ENCODE measurements at regions not wholly inside any gene's neighbourhood (a gene's known extent, or its start where the extent isn't known, plus 50 kb on each side); places are given as distances from the start of the nearest gene placed in this dataset.
A peak's percentile ranks its signal among the peaks of the same experiment; 100 is the strongest.
"Not testable (repeated sequence)": the region's sequence is repeated elsewhere in the genome, so short reads cannot be mapped to it uniquely, and the experiment has no call there.

- DNase-seq = peak in 4 of 42 donors; percentile 3 to 13 (median 8)
- intact Hi-C loops (cut with DNase I) = no loop called here
Observed at GRCh38 chr6:141484711-141485110, 648.0 kb upstream of the GJE1 start.

- DNase-seq = peak in 15 of 42 donors; percentile 14 to 55 (median 34)
- intact Hi-C loops (cut with DNase I) = no loop called here
Observed at GRCh38 chr6:141483598-141484061, 649.1 kb upstream of the GJE1 start.

- no peak for DNase-seq
- intact Hi-C loops (cut with DNase I) = no loop called here
Observed at GRCh38 chr6:141482796-141483597, 649.7 kb upstream of the GJE1 start.

DNA sequence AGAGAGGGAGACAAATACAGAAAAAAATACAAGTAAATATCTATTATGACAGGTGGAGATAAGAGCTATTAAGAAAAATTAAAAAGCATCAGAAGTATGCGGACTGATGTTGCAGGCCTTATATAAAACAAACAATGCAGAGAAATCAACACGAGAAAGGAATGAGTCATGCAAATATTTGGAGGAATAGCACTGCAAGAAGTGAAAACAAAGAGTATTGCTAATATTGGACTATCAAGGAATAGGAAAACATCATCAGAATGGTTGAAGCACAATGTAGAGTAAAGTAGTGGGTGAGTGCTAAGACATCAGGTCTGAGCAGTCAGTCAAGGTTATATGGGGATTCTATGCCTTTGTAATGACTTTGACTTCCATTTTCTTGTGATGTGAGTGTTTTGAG lies 657.5 kb upstream of the GJE1 start:
- DNase-seq = no peak
- intact Hi-C loops (cut with DNase I) = no loop called here

DNA sequence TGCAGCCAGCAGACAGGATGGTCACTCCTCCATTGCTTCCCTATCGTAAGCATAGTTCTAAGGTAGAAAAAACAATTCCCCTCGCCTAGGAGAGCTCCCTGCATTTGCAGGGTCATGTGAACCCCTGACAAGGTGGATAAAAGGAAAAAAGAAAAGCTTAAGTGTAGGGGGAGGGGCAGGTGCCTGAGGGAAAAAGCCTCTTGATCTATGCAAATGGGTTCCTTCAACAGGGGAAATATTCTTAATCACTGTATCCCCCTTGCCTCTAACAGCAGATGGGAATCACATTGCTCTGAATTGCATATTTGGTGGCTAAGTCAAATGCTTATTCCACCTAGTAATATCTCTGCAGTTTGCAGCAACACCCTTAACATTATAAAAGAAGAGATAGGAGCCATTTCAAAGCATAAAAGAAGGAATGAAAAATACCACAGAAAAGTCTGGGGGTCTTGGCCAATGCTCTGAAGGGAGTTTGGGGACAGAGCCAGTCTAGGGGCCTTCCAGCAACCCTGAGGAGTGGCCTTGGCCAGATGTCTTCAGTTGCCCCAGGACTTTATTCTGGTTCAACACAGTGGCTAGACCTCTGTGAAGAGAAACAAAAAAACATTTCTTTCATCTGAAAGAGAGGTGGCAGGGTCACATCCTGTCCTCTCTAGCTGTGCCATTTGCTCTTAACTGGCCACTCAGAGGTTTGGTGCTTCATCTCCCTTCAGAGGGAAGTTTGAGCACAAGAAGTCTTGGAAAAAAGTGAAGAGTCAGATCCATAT lies 660.4 kb upstream of the GJE1 start:
- intact Hi-C loops (cut with DNase I) = no loop called here
- DNase-seq = no peak

DNA sequence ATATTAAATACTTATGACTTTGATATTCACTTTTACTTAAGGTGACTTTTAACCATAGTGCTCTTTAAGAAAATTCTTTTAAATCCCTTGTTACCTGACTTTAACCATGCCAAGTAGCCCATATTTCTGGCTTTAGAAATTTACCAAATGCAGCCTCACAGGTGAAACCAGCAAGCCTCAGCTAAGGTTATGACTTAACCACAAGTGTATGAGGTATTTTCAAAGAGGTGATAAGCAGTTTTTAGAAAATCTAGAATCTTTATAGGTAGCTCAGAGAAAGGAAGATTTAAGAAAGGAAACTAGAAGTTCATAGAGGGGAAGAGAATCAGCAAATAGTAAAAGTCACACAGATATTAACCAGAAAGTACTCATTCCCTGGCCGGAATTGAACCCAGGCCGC lies 661.9 kb upstream of the GJE1 start:
- intact Hi-C loops (cut with DNase I) = no loop called here

DNA sequence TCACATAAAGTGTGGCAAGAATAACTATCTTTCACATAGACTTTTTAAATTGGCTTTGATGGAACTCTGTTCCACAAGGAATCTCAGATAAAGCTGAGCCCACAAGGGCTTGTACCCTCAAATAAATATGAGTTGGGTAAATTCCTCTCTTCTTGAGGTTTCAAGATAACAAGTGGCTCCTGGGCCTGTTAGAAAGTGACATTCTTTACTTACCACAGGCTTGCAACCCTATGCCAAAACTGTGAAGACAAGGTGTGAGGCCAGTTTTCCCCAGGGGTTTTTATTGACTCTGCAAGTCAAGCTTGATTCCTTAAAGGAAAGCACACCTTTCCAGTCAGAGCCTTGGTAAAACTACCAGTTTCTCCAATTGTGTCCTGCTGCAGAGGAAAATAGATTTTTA lies 664.8 kb upstream of the GJE1 start:
- no peak for DNase-seq
- intact Hi-C loops (cut with DNase I) = no loop called here

More for the DNA sequence above, 661.9 kb upstream of the GJE1 start:
- DNase-seq = no peak

DNA sequence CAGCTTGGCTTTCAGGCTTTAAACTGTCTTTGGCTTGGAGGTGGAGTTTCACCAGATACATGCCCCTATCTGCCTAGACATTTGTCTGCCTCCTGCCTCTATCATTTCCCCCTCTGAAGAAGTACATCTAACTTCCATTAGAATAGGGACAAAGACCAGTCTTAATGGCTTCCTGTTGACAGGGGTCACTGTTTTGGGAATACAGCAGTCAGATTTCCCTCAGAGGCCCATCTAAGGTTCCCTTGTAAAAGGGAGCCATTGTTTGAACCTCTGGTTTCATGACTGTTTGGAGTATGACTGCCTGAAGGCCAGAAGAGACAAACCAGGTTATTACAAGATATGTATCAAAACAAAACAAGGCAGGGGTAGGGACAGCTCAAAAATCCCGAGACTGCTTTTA lies 665.7 kb upstream of the GJE1 start:
- intact Hi-C loops (cut with DNase I) = no loop called here

DNA sequence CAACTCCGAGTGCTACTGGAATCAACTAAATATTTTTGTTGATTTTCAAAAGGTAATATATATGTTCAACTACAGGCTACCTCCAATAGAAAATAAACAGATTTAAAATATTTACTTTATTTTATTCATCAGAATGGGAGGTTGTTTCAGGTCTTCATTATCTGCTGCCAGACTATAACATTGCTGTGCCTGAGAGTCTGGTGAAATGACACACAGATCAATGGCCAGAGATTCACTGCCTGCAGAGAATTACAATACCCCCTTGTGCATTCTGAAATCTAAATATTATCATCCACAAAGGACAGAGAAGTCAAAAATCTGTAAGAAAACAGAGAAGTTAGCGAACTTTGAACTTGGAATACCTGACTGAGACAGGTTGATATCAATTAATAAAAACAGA lies 667.8 kb upstream of the GJE1 start:
- no peak for DNase-seq
- intact Hi-C loops (cut with DNase I) = no loop called here

More for the DNA sequence above, 665.7 kb upstream of the GJE1 start:
- DNase-seq = no peak

- intact Hi-C loops (cut with DNase I) = no loop called here
- DNase-seq = peak in 8 of 42 donors; percentile 3 to 43 (median 21)
Observed at GRCh38 chr6:141464490-141464889, 668.2 kb upstream of the GJE1 start.

GRCh38 chr6:141463237-141463977 lies 669.3 kb upstream of the GJE1 start:
- DNase-seq = peak in 8 of 42 donors; percentile 2 to 58 (median 18)
- intact Hi-C loops (cut with DNase I) = no loop called here

- no peak for DNase-seq
- intact Hi-C loops (cut with DNase I) = no loop called here
Observed at GRCh38 chr6:141460743-141461484, 671.8 kb upstream of the GJE1 start.

GRCh38 chr6:141460245-141460644 lies 672.5 kb upstream of the GJE1 start:
- intact Hi-C loops (cut with DNase I); DNase-seq: not testable (repeated sequence)

- intact Hi-C loops (cut with DNase I); DNase-seq: not testable (repeated sequence)
Observed at GRCh38 chr6:141457984-141458383, 674.7 kb upstream of the GJE1 start.

- intact Hi-C loops (cut with DNase I) = no loop called here
- no peak for DNase-seq
Observed at GRCh38 chr6:141452354-141452686, 680.4 kb upstream of the GJE1 start.

DNA sequence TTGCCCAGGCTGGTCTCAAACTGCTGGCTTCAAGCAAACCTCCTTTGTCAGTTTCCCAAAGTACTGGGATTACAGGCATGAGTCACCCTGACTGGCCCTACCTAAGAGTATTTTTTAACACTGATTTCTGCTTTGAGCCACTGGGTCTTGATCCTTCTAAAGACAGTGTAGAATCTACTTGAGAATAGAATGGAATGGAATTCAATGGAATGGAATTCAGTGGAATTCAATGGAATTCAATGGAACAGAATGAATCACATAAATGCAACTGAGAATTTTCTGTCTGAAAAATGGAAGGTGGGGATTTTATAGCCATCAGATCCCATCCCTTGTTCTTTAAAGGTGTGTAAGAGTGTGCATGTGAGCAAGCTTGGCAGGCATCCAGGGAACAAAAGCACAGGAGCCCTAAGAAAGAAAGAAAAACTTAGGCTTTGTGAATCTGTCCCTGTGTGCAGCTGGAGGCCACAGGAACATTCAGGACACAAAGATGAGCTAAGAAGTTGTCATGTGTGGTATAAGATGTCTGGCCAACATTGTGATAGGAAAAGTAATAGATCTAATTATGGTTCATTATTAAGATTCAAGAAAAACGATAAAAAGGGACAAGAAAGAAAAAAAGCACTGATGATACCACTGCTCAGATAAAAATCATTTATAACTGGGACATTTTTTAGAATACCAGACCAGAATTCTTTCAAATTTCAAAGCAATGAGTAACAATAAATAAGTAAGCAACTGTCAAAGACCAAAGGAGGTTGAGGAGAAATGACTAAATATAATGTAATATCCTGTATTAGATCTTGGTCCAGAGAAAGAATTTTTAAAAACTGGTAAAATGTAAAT lies 681.0 kb upstream of the GJE1 start:
- no peak for DNase-seq
- intact Hi-C loops (cut with DNase I) = no loop called here

GRCh38 chr6:141451181-141451510 lies 681.6 kb upstream of the GJE1 start:
- intact Hi-C loops (cut with DNase I) = no loop called here
- no peak for DNase-seq

- intact Hi-C loops (cut with DNase I) = no loop called here
- DNase-seq = no peak
Observed at GRCh38 chr6:141445928-141446628, 686.6 kb upstream of the GJE1 start.

All from head of caudate nucleus (tissue), 42 donors.